Suprapubic skin (tissue), 4 donors: ENCODE measurements at regions not wholly inside any gene's neighbourhood (a gene's known extent, or its start where the extent isn't known, plus 50 kb on each side); places are given as distances from the start of the nearest gene placed in this dataset.
"Not testable (repeated sequence)": the region's sequence is repeated elsewhere in the genome, so short reads cannot be mapped to it uniquely, and the experiment has no call there.

Experiments used
- DNase-seq, 2 donors: peaks; one replicate each; pipeline ENCODE4 v3.0.0-alpha.2; 2019; ENCODE audit warnings: low spot score in 2 of 2
- H3K27ac ChIP-seq: fragments of 200-600 bp; sonication (generic); one replicate; pipeline ENCODE4 v1.5.1; 2019
- H3K27me3 ChIP-seq: fragments of 200-600 bp; sonication (generic); one replicate; pipeline ENCODE4 v1.5.1; 2019
- H3K36me3 ChIP-seq: fragments of 200-600 bp; sonication (generic); one replicate; pipeline ENCODE4 v1.5.1; 2019
- H3K4me1 ChIP-seq: fragments of 200-600 bp; sonication (generic); one replicate; pipeline ENCODE4 v1.5.1; 2019
- H3K4me3 ChIP-seq: fragments of 200-600 bp; sonication (generic); one replicate; pipeline ENCODE4 v1.5.1; 2019; ENCODE audit warnings: mild to moderate bottlenecking
- H3K9me3 ChIP-seq: fragments of 200-600 bp; sonication (generic); one replicate; pipeline ENCODE4 v1.5.1; 2019
- EP300 ChIP-seq: sonication (generic); formaldehyde crosslinking; IDR thresholded peaks from one replicate; pipeline ENCODE4 v1.6.1; 2017; ENCODE audit warnings: antibody characterized with exemption
- POLR2A ChIP-seq, 2 donors: fragments of 450-650 bp; IDR thresholded peaks; one replicate each; pipeline ENCODE4 v1.6.1; 2017; ENCODE audit warnings: antibody characterized with exemption in 2 of 2, mild to moderate bottlenecking in 2 of 2, moderate library complexity in 2 of 2
- POLR2AphosphoS5 ChIP-seq, 3 donors: sonication (generic); formaldehyde crosslinking; IDR thresholded peaks; one replicate each; pipeline ENCODE4 v1.6.1; 2017; ENCODE audit warnings: antibody characterized with exemption in 3 of 3
- whole genome bisulfite sequencing: methylation state at CpG from one replicate; pipeline ENCODE4 v1.1.5; 2018; 5-methylcytosine and 5-hydroxymethylcytosine counted together
- TF ChIP-seq, protein P1 (sequence below), 2 donors: fragments of 200-600 bp in 1 of 2; fragments of 450-650 bp in 1 of 2; sonication (generic) in 1 of 2; IDR thresholded peaks; one replicate each; pipeline ENCODE4 v1.5.1; 2016 to 2019; ENCODE audit warnings: antibody characterized with exemption in 2 of 2, mild to moderate bottlenecking in 1 of 2, moderate library complexity in 1 of 2

- no peak for DNase-seq
- WGBS = 88% methylated on average over 1 of the region's 1 CpG
- Histone ChIP-seq H3K36me3 (no peaks in the 10 kb centered on the region), H3K4me3 (no peak overlapping the region), H3K9me3 (no peaks in the 10 kb centered on the region), H3K27me3 (no peaks in the 10 kb centered on the region), H3K4me1 (no peaks in the 10 kb centered on the region), H3K27ac (no peak overlapping the region)
- TF ChIP-seq EP300 (no peak), POLR2AphosphoS5 (IDR thresholded peaks at IDR 0.05) (no peak), POLR2A (IDR thresholded peaks at IDR 0.05) (no peak)
- TF ChIP-seq, protein P1, sequence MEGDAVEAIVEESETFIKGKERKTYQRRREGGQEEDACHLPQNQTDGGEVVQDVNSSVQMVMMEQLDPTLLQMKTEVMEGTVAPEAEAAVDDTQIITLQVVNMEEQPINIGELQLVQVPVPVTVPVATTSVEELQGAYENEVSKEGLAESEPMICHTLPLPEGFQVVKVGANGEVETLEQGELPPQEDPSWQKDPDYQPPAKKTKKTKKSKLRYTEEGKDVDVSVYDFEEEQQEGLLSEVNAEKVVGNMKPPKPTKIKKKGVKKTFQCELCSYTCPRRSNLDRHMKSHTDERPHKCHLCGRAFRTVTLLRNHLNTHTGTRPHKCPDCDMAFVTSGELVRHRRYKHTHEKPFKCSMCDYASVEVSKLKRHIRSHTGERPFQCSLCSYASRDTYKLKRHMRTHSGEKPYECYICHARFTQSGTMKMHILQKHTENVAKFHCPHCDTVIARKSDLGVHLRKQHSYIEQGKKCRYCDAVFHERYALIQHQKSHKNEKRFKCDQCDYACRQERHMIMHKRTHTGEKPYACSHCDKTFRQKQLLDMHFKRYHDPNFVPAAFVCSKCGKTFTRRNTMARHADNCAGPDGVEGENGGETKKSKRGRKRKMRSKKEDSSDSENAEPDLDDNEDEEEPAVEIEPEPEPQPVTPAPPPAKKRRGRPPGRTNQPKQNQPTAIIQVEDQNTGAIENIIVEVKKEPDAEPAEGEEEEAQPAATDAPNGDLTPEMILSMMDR (IDR thresholded peaks at IDR 0.05) = no peak
Observed at GRCh38 chr15:35186346-35186745, 101.3 kb upstream of the NANOGP8 start.

GRCh38 chr15:35184646-35185045, 99.6 kb upstream of the NANOGP8 start:
- no peaks in the 10 kb centered on the region for H3K27me3 ChIP-seq
- TF ChIP-seq EP300 = no peak
- TF ChIP-seq, protein P1 (IDR thresholded peaks at IDR 0.05) = no peak
- no peak for TF ChIP-seq POLR2AphosphoS5 (IDR thresholded peaks at IDR 0.05)
- TF ChIP-seq POLR2A (IDR thresholded peaks at IDR 0.05) = no peak
- WGBS = 97% methylated on average over 1 of the region's 1 CpG
- no peak overlapping the region for H3K4me3 ChIP-seq
- H3K9me3 ChIP-seq = no peaks in the 10 kb centered on the region
- H3K36me3 ChIP-seq = no peaks in the 10 kb centered on the region
- H3K4me1 ChIP-seq = no peaks in the 10 kb centered on the region
- H3K27ac ChIP-seq = no peak overlapping the region
- DNase-seq = no peak

DNA sequence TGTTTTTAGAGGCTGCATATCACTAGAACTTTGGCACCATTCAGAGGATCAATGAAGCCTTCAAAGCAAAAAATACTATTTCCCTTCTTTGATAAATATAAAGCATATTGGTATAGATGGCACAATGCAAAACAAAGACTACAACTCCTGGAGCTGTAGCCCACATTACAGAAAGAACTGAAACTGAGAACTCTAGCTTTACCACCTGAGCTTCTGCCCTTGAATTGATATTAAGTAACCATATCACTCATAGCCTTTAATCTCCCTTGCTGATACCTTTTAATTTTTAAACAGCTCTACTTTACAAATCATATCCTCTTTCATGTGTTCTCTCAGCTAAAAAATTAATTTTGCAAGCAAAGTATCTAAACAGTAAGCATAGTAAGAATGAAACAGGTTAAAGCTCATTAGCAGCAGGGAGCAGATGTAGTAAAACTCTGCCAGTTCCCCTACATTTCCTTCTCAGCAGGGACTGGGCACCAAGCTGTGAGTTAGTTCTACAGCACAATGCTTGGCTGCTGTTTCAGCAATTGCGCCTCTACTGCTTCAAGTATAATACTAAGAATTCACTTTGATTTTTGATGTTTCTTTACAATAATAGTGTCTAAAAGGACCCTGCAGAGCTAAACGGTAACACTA, 97.9 kb upstream of the NANOGP8 start:
- no peak for DNase-seq
- WGBS = 54% methylated on average over 2 of the region's 2 CpGs
- H3K9me3 ChIP-seq = no peaks in the 10 kb centered on the region
- no peaks in the 10 kb centered on the region for H3K27me3 ChIP-seq
- H3K27ac ChIP-seq = no peak overlapping the region
- TF ChIP-seq, protein P1 (IDR thresholded peaks at IDR 0.05) = no peak
- TF ChIP-seq EP300 (no peak), POLR2A (IDR thresholded peaks at IDR 0.05) (no peak), POLR2AphosphoS5 (IDR thresholded peaks at IDR 0.05) (no peak)
- no peak overlapping the region for H3K4me3 ChIP-seq
- H3K36me3 ChIP-seq = no peaks in the 10 kb centered on the region
- H3K4me1 ChIP-seq = no peaks in the 10 kb centered on the region

DNA sequence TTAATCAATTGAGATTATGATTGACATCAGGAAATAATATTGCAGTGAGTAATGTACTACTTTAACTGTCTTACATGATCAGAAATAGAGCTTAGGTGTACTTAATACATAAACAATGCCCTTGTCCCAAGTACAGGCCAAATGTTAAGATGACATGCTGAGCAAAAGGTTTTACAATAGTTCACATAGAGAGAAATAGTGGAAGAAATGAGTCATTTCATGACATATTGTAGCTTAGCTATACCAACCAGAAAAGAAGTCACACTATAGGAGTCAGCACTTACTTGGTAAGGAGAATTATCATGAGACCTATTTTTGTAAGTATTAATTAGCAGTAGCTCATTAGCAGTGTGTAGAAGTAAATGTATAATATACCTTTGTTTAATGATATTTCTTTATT, 96.4 kb upstream of the NANOGP8 start:
- Histone ChIP-seq H3K4me1 (no peaks in the 10 kb centered on the region), H3K27me3 (no peaks in the 10 kb centered on the region), H3K36me3 (no peaks in the 10 kb centered on the region), H3K27ac (no peak overlapping the region), H3K9me3 (no peaks in the 10 kb centered on the region), H3K4me3 (no peak overlapping the region)
- TF ChIP-seq POLR2A (IDR thresholded peaks at IDR 0.05) = no peak
- TF ChIP-seq EP300 = no peak
- no peak for TF ChIP-seq POLR2AphosphoS5 (IDR thresholded peaks at IDR 0.05)
- no peak for DNase-seq

GRCh38 chr15:35179739-35180138, 94.6 kb upstream of the NANOGP8 start:
- no peaks in the 10 kb centered on the region for H3K4me1 ChIP-seq
- no peaks in the 10 kb centered on the region for H3K36me3 ChIP-seq
- no peaks in the 10 kb centered on the region for H3K9me3 ChIP-seq
- no peak for DNase-seq
- H3K4me3 ChIP-seq = no peak overlapping the region
- no peak overlapping the region for H3K27ac ChIP-seq
- no peak for TF ChIP-seq POLR2AphosphoS5 (IDR thresholded peaks at IDR 0.05)
- TF ChIP-seq, protein P1 (IDR thresholded peaks at IDR 0.05) = no peak
- TF ChIP-seq EP300 = no peak
- no peak for TF ChIP-seq POLR2A (IDR thresholded peaks at IDR 0.05)
- 90% methylated on average over 3 of the region's 3 CpGs for WGBS
- no peaks in the 10 kb centered on the region for H3K27me3 ChIP-seq

DNA sequence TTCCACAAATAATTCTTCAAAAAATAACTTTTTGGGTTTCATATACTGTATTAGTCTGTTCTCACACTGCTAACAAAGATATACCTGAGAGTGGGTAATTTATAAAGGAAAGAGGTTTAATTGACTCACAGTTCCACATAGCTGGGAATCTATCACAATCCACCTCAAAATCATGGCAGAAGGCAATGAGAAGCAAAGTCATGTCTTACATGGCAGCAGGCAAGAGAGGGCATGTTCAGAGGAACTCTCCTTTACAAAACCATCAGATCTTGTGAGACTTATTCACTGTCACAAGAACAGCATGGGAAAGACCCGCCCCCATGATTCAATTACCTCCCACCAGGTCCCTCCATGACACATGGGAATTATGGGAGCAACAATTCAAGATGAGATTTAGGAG, 93.1 kb upstream of the NANOGP8 start:
- H3K36me3 ChIP-seq, DNase-seq, H3K27ac ChIP-seq, H3K27me3 ChIP-seq, H3K4me1 ChIP-seq, H3K9me3 ChIP-seq, H3K4me3 ChIP-seq: not testable (repeated sequence)
- 95% methylated on average over 1 of the region's 1 CpG for WGBS
